ENCODE measurements at regions not wholly inside any gene's neighbourhood (a gene's known extent, or its start where the extent isn't known, plus 50 kb on each side); places are given as distances from the start of the nearest gene placed in this dataset.

GRCh38 chr2:136062066-136062837 lies 55.7 kb downstream of the CXCR4 start:
- peak in 5 of 11 donors; percentile 29 to 54 (median 44) for DNase-seq (ENCODE audit: extremely low read depth in 1 of 11, low read depth in 9 of 11, low spot score in 4 of 11)

DNA sequence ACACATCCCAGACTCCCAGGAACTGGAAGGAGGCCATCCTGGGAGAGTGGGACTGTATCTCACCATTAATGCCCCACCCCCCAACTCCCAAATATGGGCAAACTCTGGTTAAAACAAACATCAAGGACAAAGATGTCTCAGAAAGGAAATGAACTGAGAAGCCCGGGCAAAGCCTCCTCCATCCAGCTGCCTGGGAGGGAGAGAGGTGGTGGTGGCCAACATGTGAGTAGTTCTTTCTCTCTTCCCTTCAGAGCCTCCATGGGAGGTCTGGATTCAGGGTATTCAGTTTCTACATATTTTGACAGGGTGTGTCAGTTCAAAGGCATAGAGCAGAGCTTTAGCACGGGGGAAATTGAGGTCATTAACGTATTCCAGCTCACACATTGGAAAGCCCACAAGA lies 57.5 kb downstream of the CXCR4 start:
- no peak for DNase-seq (ENCODE audit: extremely low read depth in 1 of 11, low read depth in 9 of 11, low spot score in 4 of 11)

DNA sequence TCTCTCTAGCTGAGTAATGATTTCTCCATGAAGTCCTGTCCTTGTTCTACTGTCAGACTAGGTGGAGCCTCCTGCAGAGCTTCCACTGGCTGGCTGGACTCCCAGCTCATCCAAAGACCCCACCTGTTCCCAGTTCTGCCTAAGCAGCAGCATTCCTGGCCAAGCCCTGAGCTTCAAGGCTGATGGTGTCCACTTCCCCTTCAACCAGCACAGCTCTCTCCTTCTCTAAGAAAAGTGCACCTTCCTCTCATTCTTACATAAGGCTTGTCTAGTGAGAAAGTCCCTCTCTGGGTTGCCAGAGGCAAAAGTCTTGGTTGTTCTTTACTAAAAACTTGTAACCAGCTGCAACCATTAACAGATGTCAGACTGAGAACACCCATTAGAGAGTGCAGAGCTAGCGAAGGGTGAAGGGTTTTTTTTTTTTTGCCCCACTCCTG lies 58.9 kb downstream of the CXCR4 start:
- DNase-seq (ENCODE audit: extremely low read depth in 1 of 11, low read depth in 9 of 11, low spot score in 4 of 11), result no peak

- peak in 1 of 11 donors; percentile 40 for DNase-seq (ENCODE audit: extremely low read depth in 1 of 11, low read depth in 9 of 11, low spot score in 4 of 11)
Observed at GRCh38 chr2:136058262-136058661, 59.7 kb downstream of the CXCR4 start.

DNA sequence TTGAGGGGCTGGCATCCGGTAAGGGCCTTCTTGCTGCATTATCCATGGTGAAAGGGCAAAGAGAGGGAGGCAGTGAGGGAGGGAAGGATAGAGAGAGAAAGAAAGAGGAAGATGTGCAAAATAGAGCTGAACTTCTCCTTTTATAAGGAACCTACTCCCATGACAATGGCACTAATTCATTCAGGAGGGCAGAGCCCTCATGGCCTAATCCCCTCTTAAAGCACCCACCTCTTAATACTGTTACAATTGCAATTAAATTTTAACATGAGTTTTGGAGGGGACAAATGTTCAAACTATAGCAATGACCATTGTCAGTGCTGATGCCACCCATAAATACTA lies 60.2 kb downstream of the CXCR4 start:
- DNase-seq (ENCODE audit: extremely low read depth in 1 of 11, low read depth in 9 of 11, low spot score in 4 of 11), result no peak

- DNase-seq (ENCODE audit: extremely low read depth in 1 of 11, low read depth in 9 of 11, low spot score in 4 of 11), result no peak
Observed at GRCh38 chr2:136057023-136057801, 60.7 kb downstream of the CXCR4 start.

DNA sequence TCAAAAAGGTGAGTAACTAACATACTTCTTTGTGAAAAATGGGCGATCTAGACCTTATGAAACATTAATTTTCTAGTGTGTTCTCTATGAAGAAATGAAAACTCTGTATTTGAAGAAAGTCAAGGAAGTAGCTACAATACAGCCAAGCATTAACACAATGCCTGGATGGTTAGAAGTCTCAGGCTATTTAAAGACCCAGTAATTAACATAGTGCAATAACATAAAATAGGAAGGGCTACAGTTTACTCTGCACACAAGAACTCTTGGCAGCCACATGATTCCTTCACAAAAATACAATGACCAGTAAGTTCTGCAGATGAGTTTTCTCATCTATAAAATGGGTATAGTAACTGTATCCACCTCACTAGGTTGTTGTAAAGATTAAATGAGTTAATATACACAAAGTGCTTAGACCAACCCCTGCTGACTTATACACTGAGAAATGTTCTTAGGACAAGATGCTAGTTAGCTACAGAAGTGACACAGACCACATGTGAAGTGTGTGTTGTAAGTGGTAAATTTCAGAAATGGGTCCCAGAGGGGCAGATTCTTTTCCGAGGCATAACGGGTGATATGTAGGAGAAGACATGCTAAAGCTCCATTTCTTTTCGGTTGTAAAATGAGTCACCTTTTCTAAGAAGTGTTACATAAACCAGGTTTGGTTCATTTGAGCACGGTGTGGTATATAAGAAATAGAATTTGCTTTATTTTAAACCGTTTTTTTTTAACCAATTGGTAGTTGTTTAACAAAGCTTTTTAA lies 61.8 kb downstream of the CXCR4 start:
- no peak for DNase-seq (ENCODE audit: extremely low read depth in 1 of 11, low read depth in 9 of 11, low spot score in 4 of 11)

DNA sequence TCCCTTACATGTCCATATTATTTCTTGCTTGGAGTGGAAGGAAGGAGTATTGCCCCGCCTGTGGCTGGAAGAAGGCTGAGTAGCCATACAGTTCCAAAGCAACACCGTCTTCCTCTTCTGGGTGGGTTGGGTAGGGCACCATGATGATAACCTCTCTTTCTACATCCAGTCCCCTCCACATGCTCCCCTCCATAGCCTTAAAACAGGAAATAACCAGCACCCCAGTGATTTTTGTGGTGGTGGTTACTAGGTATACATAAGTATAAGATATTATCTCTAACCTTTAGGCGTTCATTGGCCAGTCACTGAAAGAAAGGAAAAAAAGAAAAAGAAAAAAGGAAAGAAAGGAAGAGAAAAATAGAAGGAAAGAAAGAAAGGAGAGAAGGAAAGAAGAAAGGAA lies 63.1 kb downstream of the CXCR4 start:
- no peak for DNase-seq (ENCODE audit: extremely low read depth in 1 of 11, low read depth in 9 of 11, low spot score in 4 of 11)

DNA sequence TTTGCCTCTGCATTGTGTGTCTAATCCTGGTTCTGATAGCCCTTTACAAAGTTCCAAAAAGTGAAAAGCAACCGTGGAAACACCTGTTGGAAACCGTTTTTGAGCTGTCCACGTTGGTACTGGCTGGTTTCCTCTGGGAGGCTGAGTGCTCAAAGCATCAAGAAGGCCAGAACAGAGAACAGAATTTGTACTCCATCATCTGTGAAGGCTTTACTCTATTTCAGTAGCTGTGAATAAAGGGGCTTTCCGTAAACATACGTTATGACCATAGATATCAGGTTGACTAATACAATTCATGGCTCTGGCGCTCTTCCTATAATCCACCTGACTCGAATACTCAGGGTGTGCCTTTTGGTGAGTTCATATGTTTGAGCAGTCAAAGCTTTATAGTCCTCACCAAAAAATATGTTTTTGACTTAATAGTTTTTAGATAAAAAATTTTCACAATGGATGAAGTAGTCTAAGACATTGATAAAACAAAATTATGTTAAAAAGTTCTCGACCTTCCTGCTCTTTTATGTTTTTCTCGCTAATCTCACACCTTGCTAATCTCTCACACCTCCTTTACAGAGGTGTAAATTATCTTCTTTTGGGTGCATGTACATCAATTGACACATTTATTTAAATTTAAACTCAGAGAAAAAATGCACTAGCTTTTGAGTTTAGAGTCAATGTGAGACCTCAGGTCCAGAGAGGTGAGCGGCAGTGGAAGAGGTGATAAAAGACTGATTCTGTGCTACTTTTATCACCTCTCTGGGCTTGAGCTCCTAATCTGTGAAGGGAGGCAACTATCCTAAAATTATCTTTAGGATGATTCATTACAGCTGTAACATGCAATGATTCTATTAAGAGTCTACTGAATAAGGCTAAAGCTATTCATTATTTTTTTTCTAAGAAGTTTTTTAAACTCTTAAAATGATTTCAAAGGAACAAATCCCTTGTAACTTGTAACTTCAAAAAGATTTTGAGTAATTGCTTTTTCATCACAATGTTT lies 65.3 kb downstream of the CXCR4 start:
- DNase-seq (ENCODE audit: extremely low read depth in 1 of 11, low read depth in 9 of 11, low spot score in 4 of 11), result no peak

DNA sequence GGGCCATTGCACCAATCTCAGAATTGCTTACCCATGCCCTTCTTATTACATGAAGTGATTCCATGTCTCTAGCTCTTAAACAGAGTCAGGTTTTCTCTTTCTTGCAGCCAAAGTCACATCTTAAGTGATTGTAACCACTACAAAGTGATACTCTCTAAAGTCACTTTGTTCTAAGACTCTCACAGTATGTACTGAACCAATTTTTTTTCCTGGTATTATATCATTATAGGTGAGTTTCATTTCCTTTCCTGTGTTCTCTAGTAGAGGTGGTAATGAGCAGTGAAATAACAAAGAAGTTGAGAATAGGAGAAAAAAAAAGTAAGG lies 66.3 kb upstream of the DARS1 start:
- DNase-seq (ENCODE audit: extremely low read depth in 1 of 11, low read depth in 9 of 11, low spot score in 4 of 11), result no peak

DNA sequence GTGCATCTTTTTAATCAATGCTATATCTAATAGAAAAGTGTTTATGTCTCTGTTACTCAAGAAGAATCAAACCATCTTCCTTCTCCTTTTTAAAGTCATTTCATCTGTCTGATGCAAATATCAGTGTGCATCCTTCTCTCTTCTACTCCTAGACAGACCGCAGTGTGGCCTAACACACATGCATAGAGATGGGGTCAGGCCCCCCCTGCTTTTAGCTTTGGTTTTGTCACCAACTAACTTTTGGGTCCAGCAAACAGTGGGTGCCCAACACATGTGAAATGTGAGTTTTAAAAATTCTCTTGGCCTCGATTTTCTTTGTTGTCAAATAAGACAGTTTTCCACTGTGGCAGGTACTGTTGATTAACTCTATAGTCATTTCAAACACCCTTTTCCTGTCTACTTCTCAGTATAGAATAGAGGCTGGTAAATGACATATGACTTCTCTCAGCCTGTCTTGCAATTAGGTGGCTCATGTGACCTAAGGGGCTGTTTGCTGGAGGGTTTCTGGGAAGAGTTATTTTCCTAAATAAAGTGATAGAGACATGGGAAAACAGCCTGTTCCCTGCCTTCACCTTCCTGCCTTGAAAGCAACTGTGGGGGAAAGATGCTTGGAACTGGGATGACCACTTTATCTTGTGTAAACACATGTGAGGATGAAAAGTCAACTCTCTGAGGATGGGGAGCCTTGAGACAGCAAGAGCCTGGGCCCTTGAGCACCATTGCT lies 65.7 kb upstream of the DARS1 start:
- DNase-seq (ENCODE audit: extremely low read depth in 1 of 11, low read depth in 9 of 11, low spot score in 4 of 11), result no peak

GRCh38 chr2:136049991-136050920 lies 64.8 kb upstream of the DARS1 start:
- DNase-seq (ENCODE audit: extremely low read depth in 1 of 11, low read depth in 9 of 11, low spot score in 4 of 11), result no peak

GRCh38 chr2:136049011-136049742 lies 63.8 kb upstream of the DARS1 start:
- DNase-seq (ENCODE audit: extremely low read depth in 1 of 11, low read depth in 9 of 11, low spot score in 4 of 11), result no peak

DNA sequence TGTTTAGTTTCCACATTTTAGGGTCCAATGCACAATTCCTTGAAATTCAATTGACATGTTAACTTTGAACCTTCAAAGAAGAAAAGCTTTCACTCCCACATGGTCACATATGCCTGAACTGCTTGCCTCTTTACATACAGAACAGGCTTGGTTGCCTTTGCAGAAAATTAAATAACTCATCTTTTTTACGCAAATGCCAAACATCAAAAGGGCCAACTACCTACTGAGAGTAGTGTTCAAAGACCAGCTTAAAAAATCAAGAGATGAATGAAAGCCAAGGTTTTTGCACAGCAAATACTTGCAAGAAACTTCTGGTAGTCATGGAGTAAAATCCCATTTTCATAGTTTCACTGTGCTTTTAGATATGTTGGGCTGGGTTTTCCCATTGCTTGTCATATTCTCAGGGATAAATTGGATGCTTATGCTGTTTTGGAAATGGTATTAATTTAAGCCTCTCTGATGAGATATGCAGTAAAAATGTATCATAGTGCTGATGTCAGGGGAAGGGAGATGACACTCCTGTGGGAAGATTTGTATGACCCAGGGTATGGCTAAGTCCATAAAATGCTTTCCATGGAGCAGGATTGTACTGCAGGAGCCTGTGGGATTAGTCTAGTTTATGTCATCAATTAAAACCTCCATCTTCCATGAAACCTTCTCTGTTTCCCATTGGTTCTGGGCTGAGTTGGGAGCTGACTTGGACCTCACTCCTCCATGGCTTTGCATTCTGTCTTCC lies 60.6 kb upstream of the DARS1 start:
- DNase-seq (ENCODE audit: extremely low read depth in 1 of 11, low read depth in 9 of 11, low spot score in 4 of 11), result no peak

GRCh38 chr2:136045344-136045743 lies 59.9 kb upstream of the DARS1 start:
- DNase-seq (ENCODE audit: extremely low read depth in 1 of 11, low read depth in 9 of 11, low spot score in 4 of 11), result no peak
